GM23338 (cell line): ENCODE measurements at regions not wholly inside any gene's neighbourhood (a gene's known extent, or its start where the extent isn't known, plus 50 kb on each side); places are given as distances from the start of the nearest gene placed in this dataset.

Experiments
- CREB1 ChIP-seq: fragments of 250-450 bp; sonication (Bioruptor Pico); IDR thresholded peaks from 2 replicates; pipeline ENCODE4 v1.5.0; 2020; ENCODE audit warnings: low read depth, mild to moderate bottlenecking, moderate library complexity
- CTCF ChIP-seq, 2 experiments: fragments of 200-600 bp in 1 of 2; sonication (generic) in 1 of 2; conservative IDR thresholded peaks; 2 replicates each; pipeline versions ENCODE4 v1.5.1 to v1.6.1; 2016 to 2017; ENCODE audit warnings: antibody characterized with exemption in 2 of 2, low read depth in 2 of 2, mild to moderate bottlenecking in 2 of 2, moderate library complexity in 1 of 2
- ETS1 ChIP-seq: IDR thresholded peaks from 2 replicates; pipeline ENCODE4 v1.6.1; 2016; ENCODE audit warnings: antibody characterized with exemption
- EZH2 ChIP-seq: fragments of 200-600 bp; sonication (generic); IDR thresholded peaks from one replicate; pipeline ENCODE4 v1.8.0; 2017; ENCODE audit warnings: antibody characterized with exemption, mild to moderate bottlenecking, low read depth; ENCODE audit not compliant: unreplicated experiment
- EZH2phosphoT487 ChIP-seq: fragments of 200-600 bp; sonication (generic); IDR thresholded peaks from one replicate; pipeline ENCODE4 v1.8.1; 2018; ENCODE audit warnings: antibody characterized with exemption; ENCODE audit not compliant: unreplicated experiment
- JUNB ChIP-seq: IDR thresholded peaks from one replicate; pipeline ENCODE4 v1.6.1; 2016; ENCODE audit warnings: antibody characterized with exemption; ENCODE audit not compliant: unreplicated experiment
- NANOG ChIP-seq: IDR thresholded peaks from 2 replicates; pipeline ENCODE4 v1.6.1; 2016; ENCODE audit warnings: antibody characterized with exemption, borderline replicate concordance
- POLR2AphosphoS5 ChIP-seq: IDR thresholded peaks from 2 replicates; pipeline ENCODE4 v1.6.1; 2016; ENCODE audit warnings: antibody characterized with exemption, low read depth
- REST ChIP-seq: IDR thresholded peaks from one replicate; pipeline ENCODE4 v1.6.1; 2018; ENCODE audit warnings: antibody characterized with exemption; ENCODE audit not compliant: unreplicated experiment
- STAT1 ChIP-seq: IDR thresholded peaks from one replicate; pipeline ENCODE4 v1.6.1; 2016; ENCODE audit warnings: antibody characterized with exemption; ENCODE audit not compliant: unreplicated experiment
- ZNF114 ChIP-seq: fragments of 250-450 bp; sonication (Bioruptor Pico); IDR thresholded peaks from 2 replicates; pipeline ENCODE4 v1.5.0; 2020; ENCODE audit warnings: mild to moderate bottlenecking, moderate library complexity
- ZNF462 ChIP-seq: fragments of 250-450 bp; sonication (Bioruptor Pico); IDR thresholded peaks from 2 replicates; pipeline ENCODE4 v1.5.0; 2020; ENCODE audit warnings: mild to moderate bottlenecking, moderate library complexity

- TF ChIP-seq EZH2 = no peak
- TF ChIP-seq POLR2AphosphoS5 = no peak
- no peak for TF ChIP-seq CTCF (conservative IDR thresholded peaks at IDR 0.05; ENCODE audit: low read depth in 2 of 2)
- TF ChIP-seq EZH2phosphoT487 = no peak
- TF ChIP-seq ZNF462 = no peak
- no peak for TF ChIP-seq CREB1 (CRISPR knock-in tag)
- no peak for TF ChIP-seq REST
- no peak for TF ChIP-seq JUNB
- no peak for TF ChIP-seq NANOG
- TF ChIP-seq STAT1 = no peak
- no peak for TF ChIP-seq ETS1
- TF ChIP-seq ZNF114 (CRISPR knock-in tag) = no peak
Measured at GRCh38 chr7:73952266-73952665, 75.7 kb upstream of the ELN start.
